ENCODE measurements at regions not wholly inside any gene's neighbourhood (a gene's known extent, or its start where the extent isn't known, plus 50 kb on each side); places are given as distances from the start of the nearest gene placed in this dataset.

DNA sequence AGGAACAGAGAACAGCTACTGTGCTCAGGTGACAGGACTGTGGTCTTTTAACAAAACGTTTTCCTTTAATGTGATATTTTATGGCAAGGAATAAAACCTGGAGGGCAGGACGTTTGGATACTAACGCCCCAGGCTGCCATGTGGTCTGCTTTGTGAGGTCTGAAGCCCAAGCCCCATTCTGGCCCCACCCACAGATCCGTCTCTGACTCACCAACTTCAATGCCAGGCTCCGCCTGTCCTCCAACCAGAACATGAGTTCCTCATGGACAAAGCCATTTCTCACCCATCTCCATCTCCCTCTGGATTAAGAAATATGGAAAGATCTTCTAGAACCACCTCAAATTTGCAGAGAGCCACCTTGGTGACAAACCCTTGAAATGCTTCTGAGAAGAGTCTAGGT, 148.8 kb downstream of the CRYBB2 start:
- no peak for DNase-seq

GRCh38 chr22:25369041-25369440, 149.6 kb downstream of the CRYBB2 start:
- DNase-seq = no peak

DNA sequence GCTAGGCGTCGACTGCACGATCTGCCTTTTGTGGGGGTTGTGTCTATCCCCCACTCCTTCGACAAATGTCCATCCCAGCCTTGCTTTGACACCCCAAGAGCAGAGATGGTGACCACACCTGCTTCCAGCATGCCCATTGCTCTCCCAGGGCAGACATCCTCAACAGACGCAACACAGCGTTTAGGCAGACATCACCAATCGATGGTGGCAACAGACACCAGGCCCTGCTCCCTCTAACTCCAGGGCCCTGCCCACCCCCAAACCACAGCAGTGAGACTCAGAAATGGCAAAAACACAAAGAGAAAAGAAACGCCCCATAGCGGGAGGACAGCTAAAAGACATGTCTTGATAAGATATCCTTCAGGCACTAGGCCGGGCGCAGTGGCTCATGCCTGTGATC, 150.9 kb downstream of the CRYBB2 start:
- DNase-seq = no peak

DNA sequence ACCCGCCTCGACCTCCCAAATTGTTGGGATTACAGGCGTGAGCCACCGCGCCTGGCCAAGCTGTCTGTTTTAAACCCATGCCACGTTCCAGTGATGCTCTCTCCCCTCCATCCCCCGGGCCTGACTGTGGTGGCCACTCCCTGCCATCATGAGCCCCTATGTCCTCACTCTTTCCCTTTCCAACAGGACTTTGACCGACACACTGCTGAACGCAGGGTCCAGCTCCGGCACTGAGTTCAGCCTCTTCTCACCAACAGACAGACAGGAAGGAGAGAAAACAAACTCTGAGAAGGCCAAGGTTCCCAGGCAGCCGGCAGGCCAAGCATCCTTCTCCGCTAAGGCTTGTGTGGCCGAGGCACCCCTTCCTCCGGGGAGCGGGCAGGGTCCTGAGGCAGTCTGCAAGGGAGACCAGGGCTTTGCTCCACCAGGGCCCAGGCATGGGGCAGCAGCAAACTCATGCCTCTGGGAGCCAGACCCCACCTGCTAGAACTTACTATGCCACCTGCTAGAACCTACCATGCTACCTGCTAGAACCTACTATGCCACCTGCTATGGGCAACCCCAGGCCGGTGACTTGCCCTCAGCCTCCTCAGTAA, 152.7 kb downstream of the CRYBB2 start:
- DNase-seq = no peak

GRCh38 chr22:25373961-25374360, 154.5 kb downstream of the CRYBB2 start:
- no peak for DNase-seq

GRCh38 chr22:25374869-25375268, 155.4 kb downstream of the CRYBB2 start:
- DNase-seq = no peak

DNA sequence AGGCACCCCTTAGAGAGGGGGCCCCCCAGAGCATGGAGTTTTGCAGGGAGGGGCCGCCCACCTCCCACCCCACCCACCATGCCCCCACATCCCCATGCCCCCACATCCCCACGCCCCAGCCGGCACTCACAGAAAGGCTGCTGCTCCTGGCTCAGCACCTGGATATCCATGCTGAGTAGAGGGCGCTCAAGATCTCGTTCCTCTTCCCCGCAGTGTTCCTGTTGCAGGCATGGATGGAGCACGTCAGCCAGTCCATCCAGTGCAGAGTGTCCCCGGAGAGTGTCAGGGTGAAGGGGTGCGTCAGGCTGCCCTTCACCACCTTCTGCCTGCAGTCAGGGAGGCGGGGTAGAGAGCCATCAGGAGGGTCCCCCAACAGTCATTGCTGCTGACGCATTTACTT, 156.2 kb downstream of the CRYBB2 start:
- no peak for DNase-seq

DNA sequence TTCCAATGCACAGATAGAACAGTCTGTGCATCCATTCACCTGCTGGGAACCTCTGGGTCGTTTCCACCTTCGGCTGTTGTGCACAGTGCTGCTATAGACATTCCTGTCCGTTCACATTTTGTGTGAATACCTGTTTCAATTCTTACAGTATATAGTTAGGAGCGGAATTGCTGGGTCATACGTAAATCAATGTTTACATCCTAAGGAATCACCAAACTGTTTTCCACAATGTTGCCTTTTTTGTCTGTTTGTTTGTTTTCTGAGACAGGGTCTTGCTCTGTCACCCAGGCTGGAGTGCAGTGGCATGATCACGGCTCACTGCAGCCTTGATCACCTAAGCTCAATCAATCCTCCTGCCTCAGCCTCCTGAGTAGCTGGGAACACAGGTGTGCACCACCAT, 158.3 kb downstream of the CRYBB2 start:
- DNase-seq = no peak

DNA sequence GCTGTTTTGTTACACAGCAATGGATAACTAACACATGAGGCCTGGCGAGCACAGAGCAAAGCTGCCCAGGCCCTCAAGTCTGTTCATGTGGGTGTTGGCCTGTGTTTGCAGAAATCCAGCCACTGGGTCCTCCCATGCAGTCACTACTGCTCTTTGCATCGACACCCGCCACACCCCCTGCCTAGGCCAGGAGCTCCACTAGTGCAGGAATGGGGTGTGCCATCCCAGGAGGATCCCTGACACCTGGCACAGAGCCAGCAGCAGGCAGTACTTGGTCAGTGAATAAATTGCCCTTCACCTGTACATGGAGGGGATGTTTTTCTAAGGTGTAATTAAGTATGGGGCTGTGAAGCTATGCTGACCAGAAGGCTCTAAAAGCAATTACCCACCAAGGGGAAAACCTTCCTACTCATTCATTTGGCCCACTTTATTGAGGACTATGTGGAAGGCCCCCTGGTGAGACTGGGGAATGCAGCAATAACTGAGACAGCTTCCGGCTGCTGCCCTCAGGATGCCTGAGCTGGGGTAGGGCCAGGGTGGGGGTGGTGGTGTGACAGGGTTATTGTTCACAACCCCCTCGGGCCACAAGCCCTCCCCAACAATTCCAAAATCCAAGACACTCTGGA, 160.8 kb downstream of the CRYBB2 start:
- no peak for DNase-seq

DNA sequence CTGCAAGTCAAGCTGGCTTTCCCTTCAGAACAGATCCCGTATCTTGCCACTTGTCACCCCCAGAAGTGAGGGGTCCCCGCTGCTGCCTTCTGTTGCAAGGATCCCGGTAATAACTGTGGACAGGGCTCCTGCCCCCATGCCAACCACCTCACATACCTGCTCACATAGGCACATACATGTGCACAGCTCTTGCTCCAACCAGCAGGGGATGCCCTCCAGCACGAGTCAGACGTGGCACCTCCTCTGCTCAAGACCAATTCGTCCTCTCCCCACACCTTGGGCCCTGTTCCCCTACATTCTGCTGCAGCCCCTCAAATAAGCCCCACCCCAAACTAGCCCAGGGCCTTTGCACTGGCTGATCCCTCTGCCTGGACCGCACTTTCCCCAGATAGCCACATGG, 163.3 kb downstream of the CRYBB2 start:
- no peak for DNase-seq

GRCh38 chr22:25383278-25383820, 163.9 kb downstream of the CRYBB2 start:
- DNase-seq = no peak

DNA sequence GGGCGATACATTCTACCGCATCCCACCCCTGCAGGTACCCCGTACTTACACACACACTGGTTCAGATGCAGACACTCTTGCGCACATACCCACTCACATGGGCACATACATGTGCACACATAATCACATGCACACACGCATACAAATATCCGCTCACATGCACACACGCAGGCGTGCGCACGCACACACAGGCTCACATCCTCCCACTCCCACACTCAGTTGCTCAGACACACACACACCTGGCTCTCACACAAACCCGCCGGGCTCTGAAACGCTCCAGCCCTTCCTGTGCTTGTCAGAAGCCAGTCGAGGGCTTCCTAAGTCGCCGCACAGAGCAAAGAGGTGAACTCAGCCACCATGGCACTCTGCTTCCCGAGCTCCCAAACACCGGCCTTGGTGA, 164.5 kb downstream of the CRYBB2 start:
- no peak for DNase-seq

GRCh38 chr22:25386538-25386884, 167.1 kb downstream of the CRYBB2 start:
- no peak for DNase-seq

GRCh38 chr22:25388415-25388814, 169.0 kb downstream of the CRYBB2 start:
- no peak for DNase-seq

DNA sequence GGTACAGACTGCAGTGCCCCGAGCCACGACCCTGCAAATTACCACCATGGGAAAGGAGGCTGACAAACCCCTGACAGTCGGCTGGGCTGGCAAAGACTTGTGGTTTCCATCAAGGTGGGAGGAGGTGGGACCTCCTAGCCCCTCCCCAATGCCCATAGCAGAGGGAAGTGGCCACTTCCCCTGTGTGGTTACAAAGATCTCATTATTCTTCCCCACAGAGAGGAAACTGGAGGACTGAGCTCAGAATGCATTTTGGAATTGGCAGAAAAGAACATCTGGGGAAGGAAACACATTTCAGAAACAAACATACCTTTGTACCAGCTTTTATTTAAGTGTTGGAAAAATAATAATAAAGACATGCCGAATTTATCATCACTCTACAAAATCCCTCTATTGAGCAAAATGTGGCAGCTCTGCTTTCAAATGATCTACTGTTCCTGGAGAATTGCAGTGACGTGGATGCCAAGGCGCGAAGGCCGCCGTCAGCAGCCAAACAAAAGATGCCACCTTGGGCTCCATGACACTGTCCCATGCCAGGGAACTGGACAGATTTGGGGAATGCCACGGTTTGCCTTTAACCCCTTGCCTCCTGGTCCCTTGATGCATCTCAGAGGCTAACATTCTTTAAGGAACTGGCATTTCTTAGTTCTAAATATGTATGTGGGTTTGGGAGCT, 169.6 kb downstream of the CRYBB2 start:
- DNase-seq = no peak

DNA sequence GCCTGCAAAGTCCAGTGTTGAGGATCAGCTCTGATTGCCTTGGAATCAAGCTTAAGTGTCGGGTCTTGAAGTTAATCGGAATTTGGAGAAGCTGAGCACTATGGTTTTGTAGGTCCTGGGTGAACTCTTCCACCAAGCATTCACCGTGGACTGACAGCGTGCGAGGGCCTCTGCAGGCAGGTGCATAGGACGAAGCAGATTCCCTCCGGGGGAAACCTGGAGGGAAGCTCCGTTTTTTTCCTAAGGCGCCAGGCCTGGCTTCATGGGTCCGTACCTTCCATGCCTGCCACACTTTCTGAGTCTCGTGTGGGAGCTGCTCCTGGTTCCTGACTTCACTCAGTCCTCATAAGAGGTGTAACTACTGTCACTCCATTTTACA, 170.1 kb downstream of the CRYBB2 start:
- no peak for DNase-seq

DNA sequence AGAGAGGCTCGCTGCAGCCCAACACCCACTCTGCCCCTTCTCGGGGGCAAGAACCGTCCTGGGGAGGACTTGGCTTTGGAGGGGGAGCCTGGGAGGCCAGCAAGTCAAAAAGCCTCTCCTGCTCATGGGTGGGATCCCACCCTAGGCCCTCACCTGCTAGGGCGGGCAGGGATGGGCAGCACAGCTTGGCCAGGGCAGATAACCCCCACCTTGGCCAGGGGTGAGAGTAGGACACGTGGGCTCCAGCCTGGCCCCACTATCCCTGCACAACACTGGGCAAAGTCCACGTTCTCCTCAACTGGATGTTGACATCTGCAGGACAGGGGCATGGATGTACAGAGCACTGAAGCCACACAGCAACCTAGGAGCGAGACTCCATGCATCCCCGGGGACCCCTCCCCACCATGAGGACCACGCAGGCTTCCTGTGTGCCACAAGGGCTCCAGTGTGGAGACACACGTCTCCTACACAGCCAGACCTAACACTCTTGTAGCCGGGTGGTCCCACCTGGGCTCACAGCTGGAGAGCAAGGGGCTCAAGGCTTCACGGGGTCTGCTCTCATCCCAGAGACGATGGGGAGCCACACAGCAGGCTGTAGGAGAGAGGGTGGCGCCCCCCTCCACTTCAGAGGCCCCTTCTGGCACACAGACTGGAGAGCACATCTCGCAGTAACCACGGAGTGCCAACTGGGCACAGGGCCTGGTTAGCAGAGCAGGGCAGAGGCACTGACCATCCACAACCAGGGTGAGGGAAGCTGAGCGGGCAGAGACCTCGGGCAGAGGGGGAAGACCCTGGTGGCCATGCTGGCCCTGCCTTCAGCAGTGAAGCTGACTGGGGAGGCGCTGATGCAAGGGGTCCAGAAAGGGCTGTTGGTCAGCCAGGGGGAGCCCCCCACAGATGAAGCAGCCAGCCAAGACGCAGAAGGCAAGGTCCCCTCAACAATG, 171.1 kb downstream of the CRYBB2 start:
- DNase-seq = no peak

DNA sequence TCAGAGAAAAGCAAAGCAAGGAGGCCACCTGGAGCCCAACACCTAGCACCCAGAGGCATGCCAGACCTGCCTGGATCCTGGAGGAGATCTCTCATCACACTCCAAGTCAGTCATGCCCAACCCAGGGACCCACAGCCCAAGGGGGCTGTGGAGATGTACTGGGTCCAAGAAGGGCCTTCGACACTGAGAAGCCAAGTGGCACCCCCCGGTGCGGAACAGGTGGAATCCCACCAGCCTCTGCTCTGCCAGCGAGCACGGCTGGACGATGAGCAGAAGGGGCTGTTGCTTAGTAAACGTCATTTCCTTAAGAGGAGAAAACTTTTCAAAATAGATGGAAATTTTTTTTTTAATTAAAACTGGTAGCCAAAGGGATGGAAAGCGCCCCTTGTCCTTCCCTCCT, 171.9 kb upstream of the GRK3 start:
- DNase-seq = no peak

DNA sequence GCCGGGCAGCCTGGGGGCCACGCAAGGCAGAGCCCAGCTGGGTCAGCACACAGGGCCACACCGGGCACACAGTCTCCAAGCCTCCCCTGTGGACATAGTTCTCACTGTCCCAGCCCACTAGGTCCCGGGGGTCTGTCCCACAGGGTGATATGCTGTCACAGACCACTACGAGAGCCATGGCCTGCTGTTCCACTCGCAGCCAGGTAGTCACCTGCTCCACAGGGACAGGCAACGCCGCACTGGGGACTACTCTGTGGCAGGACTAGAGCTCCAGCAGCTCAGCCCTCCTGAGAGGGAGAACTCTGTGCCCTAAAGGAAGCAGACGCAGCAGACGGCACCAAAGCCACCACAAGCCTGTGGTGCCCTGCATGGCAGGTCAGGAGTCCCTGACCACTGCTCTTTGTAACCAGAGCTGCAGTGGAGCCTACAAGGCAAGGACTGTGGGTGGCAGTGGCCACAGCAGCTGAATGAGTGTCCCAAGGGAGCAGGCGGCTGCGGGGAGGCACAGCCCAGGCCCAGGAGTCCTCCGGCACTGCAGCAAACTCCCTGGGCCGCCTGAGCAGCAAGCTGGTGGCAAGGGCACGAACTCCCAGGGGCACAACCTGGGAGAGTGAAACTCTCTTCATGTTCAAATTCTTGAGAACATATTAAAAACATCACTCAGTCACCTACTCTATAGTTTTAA, 171.2 kb upstream of the GRK3 start:
- DNase-seq = no peak

DNA sequence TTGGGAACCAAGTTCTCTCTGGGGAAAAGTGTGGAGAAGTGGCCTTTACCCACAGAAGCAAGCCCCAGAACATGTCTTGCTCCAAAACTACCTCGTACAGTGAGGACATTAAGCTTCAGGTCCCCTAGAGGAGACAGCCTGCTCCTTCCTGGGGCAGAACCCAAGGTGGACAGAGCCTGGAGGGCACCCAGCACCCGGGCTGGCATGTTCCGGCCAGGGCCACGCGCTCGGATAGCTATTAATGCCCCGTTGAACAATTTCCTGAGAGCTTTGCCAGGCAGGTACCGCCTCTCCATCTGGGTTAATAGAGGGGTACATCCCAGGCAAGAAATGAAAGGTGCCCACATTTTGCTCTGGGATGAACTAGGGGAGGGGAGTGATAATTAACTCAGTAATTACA, 169.0 kb upstream of the GRK3 start:
- no peak for DNase-seq

GRCh38 chr22:25395915-25396314, 168.6 kb upstream of the GRK3 start:
- DNase-seq = no peak

DNA sequence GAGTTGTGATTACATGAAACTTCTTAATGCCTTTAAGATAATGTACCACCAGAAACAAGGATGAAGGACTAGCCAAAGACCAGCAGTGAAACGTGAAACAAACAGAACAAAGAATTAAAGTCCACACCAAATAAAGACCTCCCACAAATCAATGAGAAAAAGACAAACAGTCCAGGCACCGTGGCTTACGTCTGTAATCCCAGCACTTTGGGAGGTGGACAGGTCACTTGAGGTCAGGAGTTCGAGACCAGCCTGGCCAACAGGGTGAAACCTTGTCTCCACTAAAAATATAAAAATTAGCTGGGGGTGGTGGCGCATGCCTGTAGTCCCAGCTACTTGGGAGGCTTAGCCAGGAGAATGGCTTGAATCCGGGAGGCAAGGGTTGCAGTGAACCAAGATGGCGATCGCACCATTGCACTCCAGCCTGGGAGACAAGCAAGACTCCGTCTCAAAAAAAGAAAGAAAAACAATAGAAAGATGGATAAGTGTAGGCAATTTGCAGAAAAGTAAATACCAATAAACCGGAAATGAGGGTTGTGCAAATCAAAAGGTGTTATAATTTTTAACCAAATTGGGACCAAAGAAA, 167.8 kb upstream of the GRK3 start:
- no peak for DNase-seq
